IMR-90 (cell line): ENCODE measurements at regions not wholly inside any gene's neighbourhood (a gene's known extent, or its start where the extent isn't known, plus 50 kb on each side); places are given as distances from the start of the nearest gene placed in this dataset.

Experiments used
- ATAC-seq: fragments of 200-7000 bp; cut with Tn5 transposase; 2 replicates; pipeline ENCODE4 v1.9.1; 2020; ENCODE audit warnings: low read depth, mild to moderate bottlenecking, moderate library complexity
- BruUV-seq: library from RNA; stranded (reverse); fragments of 400-500 nt; replicated peaks from 2 replicates; lab custom pipeline; 2021; lab: Mats Ljungman, UMichigan
- CTCF ChIA-PET: fragments of 300-600 bp; formaldehyde crosslinking; extraction: SDS; loops from one replicate; lab custom pipeline; 2021; ENCODE audit warnings: antibody characterized with exemption; lab: Yijun Ruan, JAX
- POLR2A ChIA-PET: fragments of 300-600 bp; sonication (Branson Sonifier 250); formaldehyde crosslinking; loops from one replicate; lab custom pipeline; 2022; ENCODE audit warnings: antibody characterized with exemption; ENCODE audit not compliant: unreplicated experiment; lab: Charles Lee
- DNase-seq: peaks from one replicate; pipeline ENCODE4 v3.0.0; 2013
- H2AFZ ChIP-seq: replicated peaks from 2 replicates; pipeline ENCODE3; 2013; ENCODE audit warnings: low read length, mild to moderate bottlenecking; ENCODE audit not compliant: poor library complexity
- H2AK5ac ChIP-seq: 2 replicates; pipeline ENCODE4 v1.6.1; 2013; ENCODE audit warnings: low read depth, low read length, inconsistent platforms
- H2AK9ac ChIP-seq: replicated peaks from 2 replicates; pipeline ENCODE3; 2013; ENCODE audit warnings: mild to moderate bottlenecking, low read depth, low read length, moderate library complexity; ENCODE audit not compliant: poor library complexity
- H2BK120ac ChIP-seq: 2 replicates; pipeline ENCODE4 v1.6.1; 2013; ENCODE audit warnings: low read depth, low read length, inconsistent platforms
- H2BK15ac ChIP-seq: 3 replicates; pipeline ENCODE4 v1.6.1; 2013; ENCODE audit warnings: low read depth, low read length, inconsistent platforms
- H2BK20ac ChIP-seq: 2 replicates; pipeline ENCODE4 v1.6.1; 2013; ENCODE audit warnings: low read depth, mild to moderate bottlenecking, inconsistent platforms, low read length, moderate library complexity
- H2BK5ac ChIP-seq: 2 replicates; pipeline ENCODE4 v1.6.1; 2013; ENCODE audit warnings: mild to moderate bottlenecking, low read depth, low read length, inconsistent platforms; ENCODE audit not compliant: poor library complexity, severe bottlenecking
- H3K14ac ChIP-seq: replicated peaks from 2 replicates; pipeline ENCODE4 v1.6.1; 2013; ENCODE audit warnings: low read depth, low read length, inconsistent platforms
- H3K18ac ChIP-seq: 2 replicates; pipeline ENCODE4 v1.6.1; 2013; ENCODE audit warnings: low read depth, low read length, control low read depth
- H3K23ac ChIP-seq: 2 replicates; pipeline ENCODE4 v1.6.1; 2013; ENCODE audit warnings: low read depth, low read length, inconsistent platforms
- H3K27ac ChIP-seq: 2 replicates; pipeline ENCODE4 v1.5.1; 2013; ENCODE audit warnings: mild to moderate bottlenecking, control low read depth, low read length; ENCODE audit not compliant: insufficient read depth
- H3K27me3 ChIP-seq: 2 replicates; pipeline ENCODE4 v1.6.1; 2013; ENCODE audit warnings: low read length; ENCODE audit not compliant: control insufficient read depth, insufficient read depth
- H3K36me3 ChIP-seq: 2 replicates; pipeline ENCODE4 v1.6.1; 2013; ENCODE audit warnings: low read length, mixed read lengths; ENCODE audit not compliant: control insufficient read depth, insufficient read depth
- H3K4ac ChIP-seq: 2 replicates; pipeline ENCODE4 v1.6.1; 2013; ENCODE audit warnings: low read depth, low read length, inconsistent platforms
- H3K4me1 ChIP-seq: 2 replicates; pipeline ENCODE4 v1.6.1; 2013; ENCODE audit warnings: low read length, mixed read lengths; ENCODE audit not compliant: control insufficient read depth, insufficient read depth
- H3K4me2 ChIP-seq: 2 replicates; pipeline ENCODE4 v1.6.1; 2013; ENCODE audit warnings: low read depth, mild to moderate bottlenecking, control low read depth, low read length, moderate library complexity
- H3K4me3 ChIP-seq: 2 replicates; pipeline ENCODE4 v1.5.1; 2013; ENCODE audit warnings: low read depth, mild to moderate bottlenecking, control low read depth, low read length, moderate library complexity; ENCODE audit not compliant: insufficient read depth
- H3K56ac ChIP-seq: 2 replicates; pipeline ENCODE4 v1.6.1; 2013; ENCODE audit warnings: low read length, inconsistent platforms; ENCODE audit not compliant: insufficient read depth; ENCODE audit errors: extremely low read depth
- H3K79me1 ChIP-seq, 2 experiments: 2 replicates each; pipeline ENCODE4 v1.6.1; 2013; ENCODE audit warnings: low read length in 2 of 2, inconsistent platforms in 1 of 2, low read depth in 1 of 2
- H3K9ac ChIP-seq: 2 replicates; pipeline ENCODE4 v1.6.1; 2013; ENCODE audit warnings: low read depth, low read length, control low read depth
- H3K9me1 ChIP-seq: 2 replicates; pipeline ENCODE4 v1.6.1; 2013; ENCODE audit warnings: low read length, inconsistent platforms; ENCODE audit not compliant: insufficient read depth
- H3K9me3 ChIP-seq: 2 replicates; pipeline ENCODE4 v1.6.1; 2013; ENCODE audit warnings: low read length; ENCODE audit not compliant: control insufficient read depth, insufficient read depth
- H4K20me1 ChIP-seq: 2 replicates; pipeline ENCODE4 v1.6.1; 2013; ENCODE audit warnings: low read length, inconsistent platforms; ENCODE audit not compliant: insufficient read depth
- H4K5ac ChIP-seq: 2 replicates; pipeline ENCODE4 v1.6.1; 2013; ENCODE audit warnings: mild to moderate bottlenecking, low read depth, low read length, control low read depth
- H4K8ac ChIP-seq, 2 experiments: 2 replicates each; pipeline ENCODE4 v1.6.1; 2013; ENCODE audit warnings: low read depth in 2 of 2, low read length in 2 of 2, control low read depth in 1 of 2, inconsistent platforms in 1 of 2
- H4K91ac ChIP-seq: 2 replicates; pipeline ENCODE4 v1.6.1; 2013; ENCODE audit warnings: low read depth, low read length, inconsistent platforms; ENCODE audit not compliant: insufficient read depth
- CEBPB ChIP-seq: IDR thresholded peaks from 2 replicates; pipeline ENCODE4 v1.6.1; 2012; ENCODE audit warnings: low read depth, low read length, improper control_type of control experiment
- dilution Hi-C: fragments of 300-500 bp; cut with HindIII; formaldehyde crosslinking; loops from one replicate; pipeline ENCODE4 v1.14.3; 2018; ENCODE audit warnings: low sequenced_read_pairs; ENCODE audit not compliant: unreplicated experiment
- in situ Hi-C: fragments of 300-500 bp; cut with MboI; formaldehyde crosslinking; loops from 3 replicates; pipeline ENCODE4 v1.14.3; 2019; ENCODE audit warnings: low sequenced_read_pairs, inconsistent platforms, mixed read lengths
- intact Hi-C: fragments of 100-400 bp; cut with micrococcal nuclease; formaldehyde crosslinking; loops from 2 replicates; pipeline ENCODE4 v1.10.0; 2022

- BruUV-seq = no TSS peak
- no peaks in the 10 kb centered on the region for H3K27me3 ChIP-seq
These were observed 280.3 kb upstream of the UGT8 start for GRCh38 chr4:114318309-114318708.

More at GRCh38 chr4:114318309-114318708, 280.3 kb upstream of the UGT8 start:
- H4K8ac ChIP-seq = peak overlapping the region; percentile 51 to 80; a peak in 2 of 4 replicates
- ATAC-seq (peak; percentile 77), DNase-seq (peak; percentile 80)
- dilution Hi-C loops (no loop called here), in situ Hi-C loops (no loop called here), intact Hi-C loops (no loop called here)
- H3K9me3 ChIP-seq = no peaks in the 10 kb centered on the region
- no peak for TF ChIP-seq CEBPB
- H3K23ac ChIP-seq = peak overlapping the region; percentile 72; the same call in 1 of the 2 replicates
- peak overlapping the region; percentile 56; the same call in 1 of the 2 replicates for H3K56ac ChIP-seq
- H3K4me1 ChIP-seq = peaks cover 7% of the 10 kb centered on the region
- no peak overlapping the region; the same call in 1 of the 2 replicates for H3K18ac ChIP-seq
- no peak overlapping the region for H4K91ac ChIP-seq
- H4K5ac ChIP-seq = no peak overlapping the region; the same call in 1 of the 2 replicates
- H3K36me3 ChIP-seq = no peaks in the 10 kb centered on the region
- no peak overlapping the region for H3K4me3 ChIP-seq
- CTCF ChIA-PET = no interaction called here
- H3K9me1 ChIP-seq = no peaks in the 10 kb centered on the region
- no peak overlapping the region; the same call in 1 of the 2 replicates for H2AK5ac ChIP-seq
- no peaks in the 10 kb centered on the region for H3K79me1 ChIP-seq
- POLR2A ChIA-PET = no interaction called here
- no peaks in the 10 kb centered on the region for H4K20me1 ChIP-seq
- H2AK9ac ChIP-seq = no peak overlapping the region
- no peak overlapping the region for H2BK120ac ChIP-seq
- 0 out of 3 replicates have a peak overlapping the region, but pooled peaks have one; percentile 40 for H2BK15ac ChIP-seq
- H2AFZ ChIP-seq = no peak overlapping the region
- H2BK5ac ChIP-seq = peak overlapping the region; percentile 88
- H3K4ac ChIP-seq = 0 out of 2 replicates have a peak overlapping the region, but pooled peaks have one; percentile 13
- H3K4me2 ChIP-seq = no peak overlapping the region
- H3K14ac ChIP-seq = no peak overlapping the region
- H3K9ac ChIP-seq = no peak overlapping the region
- 0 out of 2 replicates have a peak overlapping the region, but pooled peaks have one; percentile 55 for H2BK20ac ChIP-seq
- H3K27ac ChIP-seq = peak overlapping the region; percentile 83; the same call in 1 of the 2 replicates
